ENCODE measurements at regions not wholly inside any gene's neighbourhood (a gene's known extent, or its start where the extent isn't known, plus 50 kb on each side); places are given as distances from the start of the nearest gene placed in this dataset.

GRCh38 chr3:153313302-153313965 lies 151.4 kb downstream of the RAP2B start:
- no peak for DNase-seq (ENCODE audit: low read depth in 2 of 2)

DNA sequence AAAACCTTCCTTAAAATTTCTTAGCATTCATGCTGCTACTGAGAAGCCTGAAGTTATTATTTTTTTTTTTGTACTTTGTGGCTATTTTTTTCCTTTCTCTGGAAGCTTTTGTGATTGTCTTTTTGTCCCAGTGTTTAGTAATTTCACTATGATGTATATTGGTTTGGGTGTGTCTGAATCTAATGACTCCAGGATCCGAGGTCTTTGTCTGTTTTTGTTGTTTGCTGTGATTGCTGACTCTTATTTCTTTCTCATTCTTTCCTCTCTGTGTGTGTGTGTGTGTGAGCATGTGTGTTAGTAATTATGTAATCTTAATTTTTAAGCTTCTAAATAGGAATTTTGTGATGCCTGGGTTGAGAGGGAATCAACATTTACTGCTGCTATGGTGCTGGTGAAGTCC lies 152.0 kb downstream of the RAP2B start:
- DNase-seq (ENCODE audit: low read depth in 2 of 2) = no peak

DNA sequence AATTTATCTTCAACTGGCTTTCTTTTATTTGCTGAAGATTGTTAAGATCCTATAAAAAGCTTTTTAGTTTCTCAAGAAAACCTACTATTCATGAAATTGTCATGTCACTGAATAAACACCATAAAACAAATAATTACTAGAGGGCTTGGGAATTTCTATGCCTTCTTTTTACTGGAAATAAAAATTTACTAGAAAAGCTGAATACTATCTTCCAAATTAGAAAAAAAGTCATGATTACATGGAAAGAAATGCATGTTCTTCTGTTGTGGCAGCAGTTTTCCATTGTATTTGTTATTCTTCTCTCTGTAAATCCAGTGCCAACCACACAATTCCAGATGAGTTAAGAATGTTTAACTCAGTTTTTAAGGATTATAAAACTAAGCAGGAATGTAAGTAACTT lies 153.8 kb downstream of the RAP2B start:
- DNase-seq (ENCODE audit: low read depth in 2 of 2) = no peak

GRCh38 chr3:153319705-153320554 lies 157.9 kb downstream of the RAP2B start:
- DNase-seq (ENCODE audit: low read depth in 2 of 2) = no peak

DNA sequence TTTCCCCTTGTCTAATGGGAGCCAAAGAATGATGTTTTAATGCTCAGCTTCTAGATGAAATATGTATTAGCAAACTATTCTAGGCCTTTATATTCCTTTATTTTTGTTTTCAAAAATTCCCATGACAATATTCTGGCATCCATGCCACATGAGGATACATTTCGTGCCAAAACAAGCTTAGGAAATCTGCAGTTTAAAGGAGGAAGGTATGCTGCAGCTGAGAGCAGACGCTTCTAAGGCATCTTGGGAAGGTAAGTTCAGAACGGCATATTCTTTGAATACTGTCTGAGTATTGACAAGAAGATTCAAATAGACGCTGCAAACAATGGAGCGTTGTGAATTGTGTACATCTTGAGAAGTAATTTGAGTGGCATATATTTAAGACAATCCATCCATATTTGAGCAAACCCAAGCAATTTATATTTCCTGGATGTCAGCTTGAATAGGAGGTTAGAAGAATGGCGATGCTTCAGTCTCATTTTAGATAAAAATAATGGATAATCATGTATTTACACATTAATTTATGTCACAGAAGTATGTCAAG lies 158.6 kb downstream of the RAP2B start:
- DNase-seq (ENCODE audit: low read depth in 2 of 2) = no peak

GRCh38 chr3:153328690-153329089 lies 166.7 kb downstream of the RAP2B start:
- DNase-seq (ENCODE audit: low read depth in 2 of 2) = no peak

- DNase-seq (ENCODE audit: low read depth in 2 of 2) = no peak
These were observed 168.9 kb downstream of the RAP2B start for GRCh38 chr3:153330901-153331300.

DNA sequence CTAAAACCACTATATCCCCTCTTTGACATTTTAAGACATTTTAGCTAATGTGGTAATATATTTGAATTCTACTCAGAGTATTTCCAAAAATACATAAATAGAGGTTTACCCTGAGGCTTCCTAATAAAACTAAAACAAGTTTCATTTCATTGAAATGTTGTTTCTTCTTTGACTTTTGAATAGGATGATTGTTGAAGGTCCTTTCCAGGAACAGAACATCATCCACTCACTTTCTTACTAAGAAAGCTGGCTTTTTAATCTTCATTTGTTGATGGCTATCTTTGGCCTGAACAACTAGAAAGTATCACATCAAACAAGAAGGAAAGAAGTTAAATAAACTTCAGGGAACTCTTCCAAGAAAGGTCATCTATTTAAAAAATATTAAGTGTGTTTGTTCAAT lies 169.7 kb downstream of the RAP2B start:
- no peak for DNase-seq (ENCODE audit: low read depth in 2 of 2)

GRCh38 chr3:153334558-153334957 lies 172.5 kb downstream of the RAP2B start:
- DNase-seq (ENCODE audit: low read depth in 2 of 2) = no peak

- no peak for DNase-seq (ENCODE audit: low read depth in 2 of 2)
These were observed 175.3 kb downstream of the RAP2B start for GRCh38 chr3:153337369-153337768.

DNA sequence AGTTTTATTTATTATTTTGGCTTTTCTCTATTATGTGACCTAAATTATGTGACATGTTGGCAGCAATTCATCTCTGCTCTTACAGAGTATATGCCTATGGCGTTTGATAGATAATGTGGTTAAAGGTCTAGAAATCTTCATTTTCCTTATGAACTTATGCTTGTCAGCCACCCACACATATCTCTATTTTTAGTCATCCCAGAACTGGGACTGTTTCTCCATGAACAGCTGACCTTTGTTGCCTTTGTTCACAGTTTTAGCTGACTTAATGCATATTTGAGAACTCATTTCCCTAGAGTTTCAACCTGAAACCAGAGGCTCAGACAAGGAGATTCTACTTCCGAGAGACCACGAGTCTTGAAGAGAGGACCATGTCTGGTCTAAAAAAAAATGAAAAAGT lies 176.5 kb downstream of the RAP2B start:
- no peak for DNase-seq (ENCODE audit: low read depth in 2 of 2)

GRCh38 chr3:153339065-153339464 lies 177.0 kb downstream of the RAP2B start:
- DNase-seq (ENCODE audit: low read depth in 2 of 2) = no peak

DNA sequence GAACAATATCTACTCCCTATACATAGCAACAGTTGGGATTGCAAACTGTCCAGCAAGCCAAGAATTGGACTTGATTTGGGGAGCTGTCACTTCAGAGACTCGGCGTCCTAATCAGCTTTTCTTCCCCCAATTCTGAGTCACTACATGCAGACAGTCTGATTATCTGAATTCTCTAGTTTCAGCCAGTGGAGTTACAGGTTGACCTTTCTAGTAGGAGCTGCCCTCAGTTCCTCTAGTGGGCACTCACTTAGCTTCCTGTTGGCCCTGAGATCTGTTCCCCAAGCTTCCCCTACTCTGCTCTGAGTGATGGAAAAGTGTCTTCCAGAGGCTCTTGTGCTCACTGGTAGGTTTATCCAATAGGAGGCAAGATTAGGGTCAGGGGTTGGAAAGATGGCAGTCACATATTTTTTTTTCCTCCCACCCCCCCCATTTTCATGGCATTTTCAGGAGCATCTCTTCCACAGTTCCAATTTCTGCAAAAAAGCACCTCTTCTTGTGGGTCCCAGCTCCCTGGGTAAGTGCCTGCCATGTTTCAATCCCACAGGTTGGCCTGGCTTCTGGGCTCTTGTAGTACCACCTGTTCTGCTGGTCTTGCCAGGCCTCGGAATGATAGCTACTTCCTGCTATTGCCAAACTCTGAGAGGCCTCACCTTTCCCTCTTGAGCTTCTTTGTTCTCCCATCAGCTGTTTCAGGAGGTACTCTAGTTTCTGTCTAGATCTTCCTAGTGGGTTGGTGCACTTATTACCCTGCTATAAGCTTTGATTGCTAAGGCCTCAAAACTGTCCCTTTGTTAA lies 182.2 kb downstream of the RAP2B start:
- no peak for DNase-seq (ENCODE audit: low read depth in 2 of 2)

GRCh38 chr3:153348457-153349107 lies 186.6 kb downstream of the RAP2B start:
- DNase-seq (ENCODE audit: low read depth in 2 of 2) = no peak

- no peak for DNase-seq (ENCODE audit: low read depth in 2 of 2)
These were observed 187.1 kb downstream of the RAP2B start for GRCh38 chr3:153349108-153349499.

- DNase-seq (ENCODE audit: low read depth in 2 of 2) = no peak
These were observed 188.4 kb downstream of the RAP2B start for GRCh38 chr3:153350420-153350819.

DNA sequence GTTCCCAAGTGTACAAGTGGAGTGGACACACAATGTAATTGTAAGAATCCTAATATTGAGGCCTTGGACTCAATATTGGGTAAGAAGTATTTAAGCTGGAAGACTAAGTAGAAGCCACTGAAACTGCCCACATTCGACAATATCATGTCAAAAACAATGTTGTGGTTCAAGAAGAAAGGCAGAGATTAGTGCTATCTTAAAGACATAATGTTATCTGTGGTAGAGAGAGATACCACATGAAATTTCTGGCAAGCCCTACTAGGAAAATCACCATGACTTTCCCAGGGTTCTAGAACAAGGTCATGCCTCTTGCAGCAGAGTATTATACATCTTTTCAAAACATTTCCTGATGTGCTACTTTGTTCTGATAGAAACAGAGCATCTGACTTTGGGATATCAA lies 192.6 kb downstream of the RAP2B start:
- DNase-seq (ENCODE audit: low read depth in 2 of 2) = no peak

DNA sequence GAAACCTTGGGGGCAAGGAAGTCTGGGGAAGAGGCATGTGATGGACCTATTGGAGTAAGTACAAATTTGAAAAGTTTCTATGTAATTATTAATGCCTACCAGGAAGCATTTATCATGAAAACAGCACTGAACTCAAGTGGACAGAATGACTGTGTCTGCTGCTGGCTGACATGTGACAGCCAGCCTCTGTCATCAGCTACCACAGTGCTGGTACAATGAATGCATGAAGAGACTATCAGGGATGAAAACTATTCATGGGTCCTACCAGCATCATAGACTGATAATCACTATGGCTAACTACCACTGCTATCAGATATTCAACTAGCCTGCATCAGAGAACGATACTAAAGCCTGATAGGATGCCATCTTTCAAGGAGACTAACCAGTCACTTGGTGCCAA lies 193.5 kb downstream of the RAP2B start:
- DNase-seq (ENCODE audit: low read depth in 2 of 2) = no peak

DNA sequence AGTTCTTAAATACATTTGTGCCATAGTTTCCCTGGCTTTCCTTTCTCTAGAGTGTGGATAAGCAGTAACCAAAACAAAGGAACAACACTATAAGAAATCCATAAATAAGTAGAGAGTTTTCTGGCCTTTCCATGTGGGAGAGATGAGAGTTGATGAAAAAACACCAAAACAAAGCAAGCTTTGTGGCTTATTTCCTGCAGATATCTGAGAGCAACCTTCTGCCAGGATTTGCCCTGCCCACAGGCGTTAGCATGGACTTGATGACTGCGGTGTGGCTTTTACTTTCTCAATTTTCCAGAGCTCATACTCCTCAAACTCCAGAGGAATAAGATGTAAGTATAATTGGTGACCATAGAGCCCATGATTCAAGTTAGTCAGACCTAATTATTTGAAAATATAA lies 194.9 kb downstream of the RAP2B start:
- no peak for DNase-seq (ENCODE audit: low read depth in 2 of 2)

- DNase-seq (ENCODE audit: low read depth in 2 of 2) = no peak
These were observed 195.4 kb downstream of the RAP2B start for GRCh38 chr3:153357436-153357835.

GRCh38 chr3:153369561-153370374 lies 207.7 kb downstream of the RAP2B start:
- DNase-seq (ENCODE audit: low read depth in 2 of 2) = no peak

All from stimulated activated CD4-positive, alpha-beta T cell treated with anti-CD3 and anti-CD28 coated beads, Interleukin-4, amount 100 ng/mL, for 48 hours (primary cell).